GM19438 (cell line): ENCODE measurements at regions not wholly inside any gene's neighbourhood (a gene's known extent, or its start where the extent isn't known, plus 50 kb on each side); places are given as distances from the start of the nearest gene placed in this dataset.

Experiments used
- ATAC-seq: cut with Tn5 transposase; IDR thresholded peaks from one replicate; pipeline ENCODE4 v1.9.1; 2021; ENCODE audit warnings: low read depth; ENCODE audit not compliant: unreplicated experiment

- ATAC-seq, result no peak
These were observed 1200.8 kb upstream of the GYPC start for GRCh38 chr2:125455110-125455509.

DNA sequence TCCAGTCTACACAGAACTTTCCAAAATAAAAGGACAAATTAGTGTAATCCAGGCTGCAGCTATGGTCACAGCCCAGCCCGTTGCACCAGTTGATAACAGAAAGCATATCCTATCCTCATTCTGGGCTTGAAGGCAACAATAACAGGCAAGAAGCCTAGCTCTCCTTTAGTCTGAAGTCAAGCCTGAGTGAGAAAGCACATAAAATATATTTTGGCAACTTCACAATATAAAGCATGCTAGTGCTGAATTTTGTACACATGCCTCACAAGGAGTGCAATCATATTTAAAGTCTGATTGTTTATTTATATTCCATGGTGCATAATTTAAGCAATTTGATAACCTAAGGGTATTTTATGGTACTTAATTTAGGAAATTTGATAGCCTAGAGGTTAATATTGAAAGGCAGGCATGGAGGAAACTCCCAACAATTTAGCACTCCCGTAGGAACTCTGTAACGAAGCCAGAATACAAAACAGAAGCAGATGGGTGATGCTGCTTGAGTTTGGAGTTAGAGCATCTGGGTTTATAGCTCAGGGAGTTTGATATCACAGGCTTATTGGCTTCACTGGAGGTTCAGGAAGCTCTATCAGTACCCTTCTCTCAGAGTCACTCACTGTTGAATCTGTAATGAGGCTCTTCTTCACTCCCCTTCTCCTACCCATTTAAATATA is 1199.1 kb upstream of the GYPC start:
- ATAC-seq, result no peak

DNA sequence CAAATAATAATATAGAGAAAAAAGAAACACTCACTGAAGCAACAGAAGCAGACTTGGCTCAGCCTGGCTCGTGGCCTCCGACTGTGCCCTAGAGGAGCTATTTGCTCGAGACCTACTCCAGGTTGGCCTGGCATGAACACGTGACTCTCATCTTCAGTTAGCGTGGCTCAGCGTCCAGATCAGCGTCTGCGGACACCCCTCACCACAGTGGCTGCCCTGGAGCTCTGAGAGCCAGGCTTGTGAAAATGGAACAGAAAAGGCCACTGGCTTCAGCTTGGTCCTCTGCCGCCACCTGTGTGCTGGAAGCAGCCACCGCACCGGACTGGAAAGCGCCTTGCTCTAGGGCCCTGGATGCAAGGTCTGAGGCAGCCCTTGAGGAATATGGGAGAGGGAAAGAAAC is 1184.0 kb upstream of the GYPC start:
- ATAC-seq, result no peak

DNA sequence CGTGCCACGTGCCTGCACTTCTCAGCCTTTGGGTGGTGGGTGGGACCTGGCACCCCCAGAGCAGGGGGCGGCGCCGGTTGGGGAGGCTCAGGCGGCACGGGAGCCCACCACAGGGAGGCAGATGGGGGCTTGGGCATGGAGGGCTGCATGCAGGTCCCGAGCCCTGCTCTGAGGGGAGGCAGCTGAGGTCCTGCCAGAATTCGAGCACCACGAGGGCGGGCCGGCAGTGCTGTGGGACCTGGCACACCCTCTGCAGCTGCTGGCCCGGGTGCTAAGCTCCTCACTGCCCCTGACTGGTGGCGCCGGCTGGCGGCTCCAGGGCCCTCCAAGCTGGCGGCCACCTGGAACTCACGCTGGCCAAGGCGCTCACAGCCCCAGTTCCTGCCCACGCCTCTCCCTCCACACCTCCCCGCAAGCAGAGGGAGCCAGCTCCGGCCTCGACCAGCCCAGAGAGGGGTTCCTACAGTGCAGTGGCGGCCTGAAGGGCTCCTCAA is 1176.8 kb upstream of the GYPC start:
- ATAC-seq, result no peak

DNA sequence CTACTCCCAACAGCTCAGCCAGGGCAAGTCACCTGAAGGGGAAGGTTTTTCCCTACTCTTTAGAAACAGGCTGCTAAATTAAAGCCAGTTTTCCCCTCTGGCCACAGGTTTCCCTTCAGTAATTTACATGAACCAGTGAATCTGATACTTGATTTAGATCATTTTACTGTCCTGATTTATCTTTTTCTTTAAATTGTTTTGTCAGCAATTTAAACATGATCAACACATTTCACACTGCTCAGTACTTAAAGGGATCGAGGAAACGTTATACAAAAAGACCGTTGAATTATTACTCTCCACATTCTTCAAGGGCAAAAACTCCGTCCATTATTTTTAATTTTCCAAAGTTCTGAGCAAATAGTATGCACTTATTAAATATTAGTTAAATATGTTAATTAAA is 1165.7 kb upstream of the GYPC start:
- no peak for ATAC-seq

GRCh38 chr2:125491663-125492062 is 1164.3 kb upstream of the GYPC start:
- ATAC-seq, result no peak

- ATAC-seq, result no peak
These were observed 1143.6 kb upstream of the GYPC start for GRCh38 chr2:125512313-125512712.

- ATAC-seq, result no peak
These were observed 1139.4 kb upstream of the GYPC start for GRCh38 chr2:125516496-125517109.

- no peak for ATAC-seq
These were observed 1129.9 kb upstream of the GYPC start for GRCh38 chr2:125526093-125526492.

DNA sequence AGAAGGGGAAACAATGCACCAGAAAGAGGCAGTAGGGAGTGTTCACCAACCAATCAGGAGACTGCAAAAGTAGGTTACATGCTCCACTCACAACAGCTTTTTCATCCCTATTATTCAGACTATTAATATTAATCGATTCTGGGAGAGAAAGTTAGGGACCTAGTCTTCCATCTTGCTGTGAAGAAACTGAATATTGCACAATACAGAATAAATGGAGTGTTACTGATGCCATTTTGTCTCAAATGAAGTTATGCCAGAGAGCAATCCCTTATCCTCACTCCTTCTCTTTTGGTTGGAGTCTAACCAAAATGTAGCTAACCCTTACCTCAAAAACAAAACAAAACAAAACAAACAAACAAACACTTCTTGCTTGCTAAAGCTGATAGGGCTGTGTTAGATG is 1120.9 kb upstream of the GYPC start:
- no peak for ATAC-seq

- ATAC-seq, result no peak
These were observed 1111.9 kb upstream of the GYPC start for GRCh38 chr2:125543968-125544514.

DNA sequence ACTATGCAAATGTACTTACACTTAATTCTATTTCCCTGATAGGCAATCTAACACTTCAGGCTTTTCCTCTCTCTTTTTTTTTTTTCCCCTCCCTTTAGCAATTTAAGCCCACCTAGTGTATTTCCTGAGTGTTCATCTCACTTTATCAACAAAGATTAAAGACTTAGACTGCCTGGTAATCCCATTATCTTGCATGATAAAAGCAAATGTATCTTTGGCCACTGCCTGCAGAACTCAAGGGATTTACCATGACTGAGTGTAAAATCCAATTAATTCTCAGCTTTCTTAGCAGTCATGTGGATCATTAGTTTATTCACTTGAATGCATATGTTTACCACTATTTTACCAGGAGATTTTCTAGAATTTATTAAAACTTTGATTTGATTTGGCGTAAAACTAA is 1102.2 kb upstream of the GYPC start:
- no peak for ATAC-seq

GRCh38 chr2:125554956-125555355 is 1101.0 kb upstream of the GYPC start:
- ATAC-seq, result no peak

DNA sequence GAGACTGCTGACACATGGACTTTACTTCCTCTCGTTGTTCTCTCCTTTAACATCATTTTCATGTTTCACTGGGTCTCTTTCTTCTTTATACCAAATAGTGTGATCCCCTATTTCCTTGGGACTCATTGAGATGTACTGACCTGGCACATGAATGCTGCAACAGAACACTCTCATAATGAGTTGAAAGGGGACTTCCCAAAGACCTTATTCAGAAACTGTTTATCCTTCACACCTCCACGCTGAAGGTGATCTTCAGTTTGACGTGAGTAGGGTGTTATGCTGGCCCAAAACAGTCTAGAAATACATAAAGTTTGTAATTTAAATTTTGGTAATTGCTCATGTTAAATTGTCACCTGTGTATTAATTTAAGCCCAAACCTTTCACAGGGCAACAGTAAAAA is 1096.8 kb upstream of the GYPC start:
- no peak for ATAC-seq

DNA sequence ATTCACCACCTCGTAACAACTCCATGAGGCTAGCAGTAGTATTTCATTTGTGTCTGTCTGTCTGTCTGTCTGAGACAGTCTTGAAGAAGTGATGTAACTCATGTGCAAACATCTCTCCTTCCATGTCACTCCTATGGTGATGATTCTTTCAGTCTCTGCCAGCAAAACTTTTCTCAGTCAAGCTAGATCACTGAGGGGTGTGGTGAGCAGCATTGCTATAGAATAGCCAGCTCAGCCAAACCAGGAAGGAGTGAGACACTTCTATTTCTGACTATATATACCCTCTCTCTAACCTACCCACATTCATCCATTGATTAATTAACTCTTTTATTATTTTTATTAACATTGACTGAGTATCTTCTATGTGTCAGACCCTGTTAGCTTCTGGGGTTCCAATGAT is 1095.1 kb upstream of the GYPC start:
- ATAC-seq, result no peak

DNA sequence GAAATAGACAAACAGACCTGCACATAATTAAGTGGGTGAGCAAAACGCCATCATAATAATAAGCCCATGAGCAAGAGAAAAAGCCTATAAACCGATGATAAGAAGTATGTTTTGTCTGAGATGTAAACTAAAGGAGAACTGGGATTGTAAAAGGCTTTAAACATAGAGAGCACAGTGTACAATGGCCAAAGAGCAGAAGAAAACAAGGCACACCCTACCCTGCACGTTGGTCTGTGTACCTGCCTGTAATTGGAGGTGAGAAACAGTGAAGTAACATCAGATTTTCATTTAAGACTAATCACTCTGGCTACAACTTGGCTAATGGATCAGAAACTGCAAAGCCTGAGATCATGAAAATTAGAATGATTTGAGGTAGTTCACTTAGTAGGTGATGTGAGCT is 1094.7 kb upstream of the GYPC start:
- no peak for ATAC-seq

DNA sequence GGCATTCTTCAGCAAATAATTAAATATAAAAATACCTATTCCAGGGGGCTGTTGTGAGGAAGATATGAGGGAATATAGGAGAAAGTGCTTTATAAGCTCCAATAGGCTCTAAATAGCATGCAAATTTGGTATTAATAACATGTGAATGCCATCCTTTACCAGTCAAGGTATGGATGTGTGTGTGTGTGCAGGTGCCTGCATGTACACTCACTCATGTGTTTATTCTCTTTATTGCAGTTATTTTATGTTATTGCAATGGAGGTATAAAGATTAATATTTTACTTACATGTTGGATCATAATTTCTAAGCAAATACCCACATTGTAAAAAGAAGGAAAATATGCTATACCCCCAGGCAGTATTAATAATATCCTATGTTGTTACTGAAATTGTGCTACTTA is 1093.0 kb upstream of the GYPC start:
- ATAC-seq, result no peak

- ATAC-seq, result no peak
These were observed 1091.5 kb upstream of the GYPC start for GRCh38 chr2:125564471-125564870.

DNA sequence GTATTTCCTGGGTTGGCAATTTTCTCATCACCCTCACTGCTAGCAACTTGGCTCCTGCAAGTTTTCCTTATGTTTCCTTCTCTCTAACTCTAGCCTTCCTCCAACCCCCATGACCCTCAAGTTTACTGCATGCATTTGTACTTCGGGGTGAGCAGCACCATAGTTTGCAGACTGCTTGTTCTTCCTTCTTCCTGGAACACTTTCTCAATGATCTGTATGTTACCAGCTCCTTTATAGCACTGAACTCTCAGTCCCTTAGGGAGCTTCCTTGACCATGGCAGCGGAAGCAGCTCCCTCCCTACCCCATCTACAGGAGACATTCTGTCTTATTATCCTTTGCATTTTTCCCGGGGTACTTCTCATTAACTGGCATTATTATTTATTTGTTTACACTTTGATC is 1089.5 kb upstream of the GYPC start:
- no peak for ATAC-seq

DNA sequence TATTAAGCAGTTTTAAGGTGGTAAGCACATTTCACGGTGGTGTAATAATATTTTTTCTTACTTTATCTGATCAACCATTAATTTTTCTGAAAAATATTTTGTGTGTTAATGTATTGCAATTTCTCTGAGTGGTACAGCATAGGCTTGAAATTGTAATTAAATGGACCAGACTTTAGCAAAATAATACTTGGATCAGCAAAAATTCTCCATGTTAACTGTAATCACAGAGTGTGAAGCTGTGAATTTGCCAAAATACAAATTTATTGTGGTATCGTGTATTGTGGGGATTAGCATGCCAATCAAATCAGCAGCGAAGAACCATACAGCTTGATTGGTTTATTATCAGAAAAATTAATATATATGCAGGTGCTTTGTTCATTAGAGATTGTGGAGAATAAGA is 1088.9 kb upstream of the GYPC start:
- no peak for ATAC-seq

DNA sequence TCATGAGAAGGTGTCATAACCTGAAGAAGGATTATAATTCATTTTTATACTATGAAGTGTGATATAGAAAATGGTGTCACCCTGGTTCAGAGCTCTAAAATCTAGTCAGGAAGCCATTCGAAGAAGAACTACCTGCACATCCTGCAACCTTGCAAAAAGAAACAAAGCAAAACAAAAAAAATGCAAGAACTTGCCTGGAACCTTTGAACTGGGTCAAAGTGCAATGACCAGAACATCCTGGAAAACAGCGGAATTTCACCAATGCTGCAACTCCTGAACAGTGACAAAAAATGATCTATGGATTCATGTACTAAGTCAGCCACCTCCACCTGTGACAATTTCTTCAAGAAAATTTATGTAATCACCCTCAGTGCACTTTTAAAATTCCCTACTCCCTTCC is 1083.3 kb upstream of the GYPC start:
- ATAC-seq, result no peak

DNA sequence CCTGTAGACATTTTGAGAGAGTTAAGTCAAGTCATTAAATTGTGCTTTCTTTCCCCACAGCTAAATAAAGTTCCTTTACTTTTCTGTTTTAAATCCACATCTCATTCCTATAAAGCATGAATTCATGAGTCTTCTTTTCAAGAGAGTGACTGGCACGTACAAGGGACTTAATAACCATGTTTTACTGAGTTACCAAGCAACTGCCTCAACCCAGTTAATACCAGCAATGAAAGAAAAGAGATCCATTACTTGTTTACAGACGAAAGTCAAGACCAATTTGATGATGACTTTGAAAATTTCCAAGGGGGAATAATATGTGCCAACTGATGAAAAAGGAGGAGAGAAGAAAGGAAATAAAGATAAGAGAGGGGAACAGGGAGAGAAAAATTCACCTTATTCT is 1082.5 kb upstream of the GYPC start:
- ATAC-seq, result no peak
